Activated naive CD4-positive, alpha-beta T cell treated with anti-CD3 and anti-CD28 coated beads for 36 hours (primary cell): ENCODE measurements at regions not wholly inside any gene's neighbourhood (a gene's known extent, or its start where the extent isn't known, plus 50 kb on each side); places are given as distances from the start of the nearest gene placed in this dataset.
"Not testable (repeated sequence)": the region's sequence is repeated elsewhere in the genome, so short reads cannot be mapped to it uniquely, and the experiment has no call there.

Experiments used
- CTCF ChIA-PET: fragments of 350-600 bp; sonication (Branson Sonifier 250); formaldehyde crosslinking; loops from one replicate; lab custom pipeline; 2021; ENCODE audit warnings: antibody characterized with exemption; lab: Charles Lee
- DNase-seq: peaks from one replicate; pipeline ENCODE4 v3.0.0-alpha.2; 2020
- H3K27ac Mint-ChIP-seq: one replicate; pipeline ENCODE4 v1.8.0; 2021; ENCODE audit warnings: mild to moderate bottlenecking, mixed read lengths
- H3K27me3 Mint-ChIP-seq: one replicate; pipeline ENCODE4 v1.8.0; 2021; ENCODE audit warnings: low read depth, mixed read lengths
- H3K36me3 Mint-ChIP-seq: one replicate; pipeline ENCODE4 v1.8.0; 2021; ENCODE audit warnings: low read depth, mixed read lengths
- H3K4me1 Mint-ChIP-seq: one replicate; pipeline ENCODE4 v1.8.0; 2021; ENCODE audit warnings: low read depth, mixed read lengths
- H3K4me3 Mint-ChIP-seq: one replicate; pipeline ENCODE4 v1.8.0; 2021; ENCODE audit warnings: mild to moderate bottlenecking, moderate library complexity, mixed read lengths
- H3K9me3 Mint-ChIP-seq: one replicate; pipeline ENCODE4 v1.8.0; 2021; ENCODE audit warnings: mixed read lengths
- intact Hi-C: fragments of 100-400 bp; cut with micrococcal nuclease; formaldehyde crosslinking; loops from one replicate; pipeline ENCODE4 v1.15.1; 2023

DNA sequence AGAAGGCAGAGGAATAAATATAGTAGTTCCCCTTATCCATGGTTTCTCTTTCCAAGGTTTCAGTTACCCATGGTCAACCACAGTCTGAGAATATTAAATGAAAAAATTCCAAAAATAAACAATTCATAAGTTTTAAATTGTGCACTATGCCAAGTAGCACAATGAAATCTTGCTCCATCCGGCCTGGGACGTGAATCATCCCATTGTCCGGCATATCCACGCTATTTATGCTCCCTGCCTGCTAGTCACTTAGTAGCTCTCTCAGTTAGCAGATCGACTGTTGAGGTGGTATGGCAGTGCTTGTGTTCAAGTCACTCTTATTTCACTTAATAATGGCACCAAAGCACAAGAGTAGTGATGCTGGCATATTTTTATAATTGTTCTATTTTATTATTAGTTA, 58.6 kb upstream of the ARHGAP29 start:
- H3K36me3 Mint-ChIP-seq: no peaks in the 10 kb centered on the region
- H3K27ac Mint-ChIP-seq: no peak overlapping the region
- H3K4me3 Mint-ChIP-seq: no peak overlapping the region
- no peak for DNase-seq
- CTCF ChIA-PET: no interaction called here
- H3K4me1 Mint-ChIP-seq: no peaks in the 10 kb centered on the region
- peaks cover 16% of the 10 kb centered on the region for H3K27me3 Mint-ChIP-seq
- intact Hi-C loops: no loop called here
- no peaks in the 10 kb centered on the region for H3K9me3 Mint-ChIP-seq

DNA sequence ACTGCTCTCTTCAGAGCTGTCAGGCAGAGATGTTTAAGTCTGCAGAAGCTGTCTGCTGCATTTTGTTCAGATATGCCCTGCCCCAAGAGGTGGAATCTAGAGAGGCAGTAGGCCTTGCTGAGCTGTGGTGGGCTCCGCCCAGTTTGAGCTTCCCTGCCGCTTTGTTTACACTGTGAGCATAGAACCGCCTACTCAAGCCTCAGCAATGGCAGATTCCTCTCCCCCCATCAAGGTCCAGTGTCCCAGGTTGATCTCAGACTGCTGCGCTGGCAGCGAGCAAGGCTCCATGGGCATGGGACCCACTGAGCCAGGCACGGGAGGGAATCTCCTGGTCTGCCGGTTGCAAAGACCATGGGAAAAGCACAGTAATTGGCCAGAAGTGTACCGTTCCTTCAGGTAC, 55.6 kb upstream of the ARHGAP29 start:
- H3K36me3 Mint-ChIP-seq: not testable (repeated sequence)

DNA sequence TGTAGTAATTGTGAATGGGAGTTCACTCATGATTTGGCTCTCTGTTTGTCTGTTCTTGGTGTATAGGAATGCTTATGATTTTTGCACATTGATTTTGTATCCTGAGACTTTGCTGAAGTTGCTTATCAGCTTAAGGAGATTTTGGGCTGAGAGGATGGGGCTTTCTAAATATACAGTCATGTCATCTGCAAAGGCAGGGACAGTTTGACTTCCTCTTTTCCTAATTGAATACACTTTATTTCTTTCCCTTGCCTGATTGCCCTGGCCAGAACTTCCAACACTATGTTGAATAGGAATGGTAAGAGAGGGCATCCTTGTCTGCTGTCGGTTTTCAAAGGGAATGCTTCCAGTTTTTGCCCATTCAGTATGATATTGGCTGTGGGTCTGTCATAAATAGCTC, 51.9 kb upstream of the ARHGAP29 start:
- CTCF ChIA-PET, H3K36me3 Mint-ChIP-seq, H3K4me1 Mint-ChIP-seq, H3K27ac Mint-ChIP-seq, DNase-seq, H3K9me3 Mint-ChIP-seq, intact Hi-C loops, H3K4me3 Mint-ChIP-seq: not testable (repeated sequence)
- peaks cover 35% of the 10 kb centered on the region for H3K27me3 Mint-ChIP-seq

More for the DNA sequence above, 55.6 kb upstream of the ARHGAP29 start:
- H3K4me1 Mint-ChIP-seq, H3K27ac Mint-ChIP-seq, intact Hi-C loops, DNase-seq, H3K4me3 Mint-ChIP-seq, CTCF ChIA-PET, H3K9me3 Mint-ChIP-seq: not testable (repeated sequence)
- H3K27me3 Mint-ChIP-seq: peaks cover 30% of the 10 kb centered on the region
